Stimulated activated naive CD8-positive, alpha-beta T cell treated with anti-CD3 and anti-CD28 coated beads, Interleukin-15, Interleukin-2, amounts not matched to agents 100 U/mL and 50 U/mL, for 24 hours (primary cell): ENCODE measurements at regions not wholly inside any gene's neighbourhood (a gene's known extent, or its start where the extent isn't known, plus 50 kb on each side); places are given as distances from the start of the nearest gene placed in this dataset.
"Not testable (repeated sequence)": the region's sequence is repeated elsewhere in the genome, so short reads cannot be mapped to it uniquely, and the experiment has no call there.

Source experiments
- ATAC-seq: fragments of 150-1000 bp; cut with Tn5 transposase; one replicate; pipeline ENCODE4 v1.10.0; 2021
- DNase-seq: peaks from one replicate; pipeline ENCODE4 v3.0.0; 2021

- DNase-seq: no peak
- ATAC-seq: no peak
Observed at GRCh38 chr5:96200641-96201040, 232.4 kb downstream of the PCSK1 start.

- ATAC-seq: no peak
Observed at GRCh38 chr5:96199713-96200183, 233.3 kb downstream of the PCSK1 start.

GRCh38 chr5:96198356-96199058 lies 234.5 kb downstream of the PCSK1 start:
- DNase-seq (no peak), ATAC-seq (no peak)

More at GRCh38 chr5:96199713-96200183, 233.3 kb downstream of the PCSK1 start:
- no peak for DNase-seq

GRCh38 chr5:96197767-96198166 lies 235.3 kb downstream of the PCSK1 start:
- DNase-seq, ATAC-seq: not testable (repeated sequence)

GRCh38 chr5:96197347-96197746 lies 235.7 kb upstream of the ELL2 start:
- ATAC-seq: no peak

GRCh38 chr5:96196890-96197289 lies 235.2 kb upstream of the ELL2 start:
- ATAC-seq: no peak
- DNase-seq: no peak

More at GRCh38 chr5:96197347-96197746, 235.7 kb upstream of the ELL2 start:
- DNase-seq: no peak

- DNase-seq (no peak), ATAC-seq (no peak)
Observed at GRCh38 chr5:96196407-96196806, 234.8 kb upstream of the ELL2 start.

GRCh38 chr5:96195123-96195522 lies 233.5 kb upstream of the ELL2 start:
- DNase-seq: no peak
- ATAC-seq: no peak

- ATAC-seq (no peak), DNase-seq (no peak)
Observed at GRCh38 chr5:96194593-96194992, 232.9 kb upstream of the ELL2 start.

GRCh38 chr5:96193946-96194345 lies 232.3 kb upstream of the ELL2 start:
- no peak for ATAC-seq

GRCh38 chr5:96189987-96190386 lies 228.3 kb upstream of the ELL2 start:
- DNase-seq (no peak), ATAC-seq (no peak)

More at GRCh38 chr5:96193946-96194345, 232.3 kb upstream of the ELL2 start:
- DNase-seq: no peak

GRCh38 chr5:96189028-96189826 lies 227.6 kb upstream of the ELL2 start:
- no peak for DNase-seq
- no peak for ATAC-seq

- ATAC-seq (no peak), DNase-seq (no peak)
Observed at GRCh38 chr5:96187309-96188027, 225.8 kb upstream of the ELL2 start.

GRCh38 chr5:96184510-96184909 lies 222.9 kb upstream of the ELL2 start:
- not testable (repeated sequence) for ATAC-seq, DNase-seq

- no peak for DNase-seq
- ATAC-seq: no peak
Observed at GRCh38 chr5:96180684-96181435, 219.2 kb upstream of the ELL2 start.

- DNase-seq (no peak), ATAC-seq (peak; percentile 46)
Observed at GRCh38 chr5:96177303-96177869, 215.7 kb upstream of the ELL2 start.

- DNase-seq: no peak
- no peak for ATAC-seq
Observed at GRCh38 chr5:96176022-96176421, 214.4 kb upstream of the ELL2 start.

GRCh38 chr5:96175090-96175489 lies 213.4 kb upstream of the ELL2 start:
- ATAC-seq: no peak
- DNase-seq: no peak

GRCh38 chr5:96173366-96173765 lies 211.7 kb upstream of the ELL2 start:
- DNase-seq (no peak), ATAC-seq (no peak)

GRCh38 chr5:96172436-96172835 lies 210.8 kb upstream of the ELL2 start:
- DNase-seq: no peak

GRCh38 chr5:96171973-96172372 lies 210.3 kb upstream of the ELL2 start:
- ATAC-seq, DNase-seq: not testable (repeated sequence)

More at GRCh38 chr5:96172436-96172835, 210.8 kb upstream of the ELL2 start:
- no peak for ATAC-seq
